ENCODE measurements at regions not wholly inside any gene's neighbourhood (a gene's known extent, or its start where the extent isn't known, plus 50 kb on each side); places are given as distances from the start of the nearest gene placed in this dataset.

GRCh38 chr1:31127266-31127665 lies 61.7 kb upstream of the PUM1 start:
- Mint-ChIP-seq H3K27me3 (ENCODE audit: low read depth, poor library complexity) (peaks cover 4% of the 10 kb centered on the region), H3K4me1 (peaks cover 10% of the 10 kb centered on the region), H3K9me3 (no peaks in the 10 kb centered on the region), H3K27ac (no peak overlapping the region), H3K36me3 (ENCODE audit: low read depth) (no peaks in the 10 kb centered on the region), H3K4me3 (no peak overlapping the region)
- DNase-seq, result no peak
- no peak for TF ChIP-seq CTCF (IDR thresholded peaks at IDR 0.05)

- DNase-seq, result no peak
- no peak for TF ChIP-seq CTCF (IDR thresholded peaks at IDR 0.05)
- Mint-ChIP-seq H3K27ac (no peak overlapping the region), H3K27me3 (ENCODE audit: low read depth, poor library complexity) (no peaks in the 10 kb centered on the region), H3K4me3 (no peak overlapping the region), H3K36me3 (ENCODE audit: low read depth) (no peaks in the 10 kb centered on the region), H3K9me3 (no peaks in the 10 kb centered on the region), H3K4me1 (peaks cover 18% of the 10 kb centered on the region)
Observed at GRCh38 chr1:31122741-31123140, 57.2 kb upstream of the PUM1 start.

- no peak for DNase-seq
- Mint-ChIP-seq H3K9me3 (no peaks in the 10 kb centered on the region), H3K4me1 (peaks cover 18% of the 10 kb centered on the region), H3K4me3 (no peak overlapping the region), H3K36me3 (ENCODE audit: low read depth) (no peaks in the 10 kb centered on the region), H3K27me3 (ENCODE audit: low read depth, poor library complexity) (no peaks in the 10 kb centered on the region), H3K27ac (peak overlapping the region; percentile 97)
- no peak for TF ChIP-seq CTCF (IDR thresholded peaks at IDR 0.05)
Observed at GRCh38 chr1:31122101-31122735, 56.7 kb upstream of the PUM1 start.

- Mint-ChIP-seq H3K27me3 (ENCODE audit: low read depth, poor library complexity) (peaks cover 3% of the 10 kb centered on the region), H3K27ac (no peak overlapping the region), H3K4me1 (peaks cover 21% of the 10 kb centered on the region), H3K36me3 (ENCODE audit: low read depth) (no peaks in the 10 kb centered on the region), H3K4me3 (no peak overlapping the region), H3K9me3 (no peaks in the 10 kb centered on the region)
- no peak for DNase-seq
- no peak for TF ChIP-seq CTCF (IDR thresholded peaks at IDR 0.05)
Observed at GRCh38 chr1:31120783-31121180, 55.3 kb upstream of the PUM1 start.

GRCh38 chr1:31116022-31116421 lies 50.5 kb upstream of the PUM1 start:
- no peak for TF ChIP-seq CTCF (IDR thresholded peaks at IDR 0.05)
- H3K4me1 Mint-ChIP-seq, result peaks cover 30% of the 10 kb centered on the region
- H3K9me3 Mint-ChIP-seq, result no peaks in the 10 kb centered on the region
- peaks cover 10% of the 10 kb centered on the region for H3K27me3 Mint-ChIP-seq (ENCODE audit: low read depth, poor library complexity)
- H3K4me3 Mint-ChIP-seq, result no peak overlapping the region
- no peak for DNase-seq
- H3K36me3 Mint-ChIP-seq (ENCODE audit: low read depth), result no peaks in the 10 kb centered on the region
- no peak overlapping the region for H3K27ac Mint-ChIP-seq
